ENCODE measurements at regions not wholly inside any gene's neighbourhood (a gene's known extent, or its start where the extent isn't known, plus 50 kb on each side); places are given as distances from the start of the nearest gene placed in this dataset.
"Not testable (repeated sequence)": the region's sequence is repeated elsewhere in the genome, so short reads cannot be mapped to it uniquely, and the experiment has no call there.

DNA sequence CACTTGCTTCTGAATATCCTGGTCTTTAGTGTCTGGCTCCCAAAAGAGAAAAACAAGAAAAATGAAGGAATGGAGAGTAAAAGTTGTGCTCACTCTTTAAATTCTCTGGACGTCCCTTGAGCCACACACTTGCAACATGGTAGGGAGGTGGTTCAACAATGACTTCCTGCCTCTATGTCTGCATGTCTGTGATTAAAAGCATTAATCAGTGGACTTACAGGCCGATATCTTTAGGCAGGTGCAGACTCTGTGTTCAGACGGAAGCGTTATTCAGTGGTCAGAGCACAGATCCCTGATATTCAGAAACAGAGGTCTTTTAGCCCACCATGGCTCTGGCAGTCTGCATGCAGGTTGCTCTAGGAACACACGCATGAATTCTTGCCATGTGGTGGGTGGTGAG is 1920.0 kb upstream of the RAG2 start:
- ChIA-PET CTCF (no interaction called here), POLR2A (no interaction called here), RAD21 (ENCODE audit: low non-redundant PET in 1 of 2, low total read pairs in 2 of 2, uncharacterized antibody in 2 of 2, unreplicated experiment in 2 of 2) (no interaction called here)
- H2AFZ ChIP-seq (ENCODE audit: low read depth, low read length, poor library complexity, severe bottlenecking): no peak overlapping the region
- no TSS peak for BruUV-seq (replicated peaks)
- H3K27me3 ChIP-seq (ENCODE audit: insufficient read depth, low read length): no peaks in the 10 kb centered on the region
- peaks cover 5 to 12% of the 10 kb centered on the region in 2 experiments; a peak in 2 of 4 replicates for H3K9me3 ChIP-seq (ENCODE audit: control insufficient read depth in 1 of 2, insufficient read depth in 1 of 2, low read depth in 1 of 2, low read length in 2 of 2)
- H3K27ac ChIP-seq (ENCODE audit: low read depth, low read length): no peak overlapping the region
- TF ChIP-seq SIN3A (IDR thresholded peaks at IDR 0.05; ENCODE audit: low read depth): no peak
- TF ChIP-seq ZNF274 (IDR thresholded peaks at IDR 0.05; ENCODE audit: low read depth, low read length): no peak
- TF ChIP-seq EZH2phosphoT487 (IDR thresholded peaks at IDR 0.05; ENCODE audit: borderline replicate concordance): no peak
- TF ChIP-seq, protein P1, sequence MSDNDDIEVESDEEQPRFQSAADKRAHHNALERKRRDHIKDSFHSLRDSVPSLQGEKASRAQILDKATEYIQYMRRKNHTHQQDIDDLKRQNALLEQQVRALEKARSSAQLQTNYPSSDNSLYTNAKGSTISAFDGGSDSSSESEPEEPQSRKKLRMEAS (IDR thresholded peaks at IDR 0.05): no peak
- no peak for TF ChIP-seq POLR2AphosphoS5 (IDR thresholded peaks at IDR 0.05; ENCODE audit: low read depth, low read length)
- TF ChIP-seq TCF7L2 (IDR thresholded peaks at IDR 0.05; ENCODE audit: borderline replicate concordance, extremely low read depth, insufficient read depth, insufficient read length): no peak
- TF ChIP-seq, protein P2, sequence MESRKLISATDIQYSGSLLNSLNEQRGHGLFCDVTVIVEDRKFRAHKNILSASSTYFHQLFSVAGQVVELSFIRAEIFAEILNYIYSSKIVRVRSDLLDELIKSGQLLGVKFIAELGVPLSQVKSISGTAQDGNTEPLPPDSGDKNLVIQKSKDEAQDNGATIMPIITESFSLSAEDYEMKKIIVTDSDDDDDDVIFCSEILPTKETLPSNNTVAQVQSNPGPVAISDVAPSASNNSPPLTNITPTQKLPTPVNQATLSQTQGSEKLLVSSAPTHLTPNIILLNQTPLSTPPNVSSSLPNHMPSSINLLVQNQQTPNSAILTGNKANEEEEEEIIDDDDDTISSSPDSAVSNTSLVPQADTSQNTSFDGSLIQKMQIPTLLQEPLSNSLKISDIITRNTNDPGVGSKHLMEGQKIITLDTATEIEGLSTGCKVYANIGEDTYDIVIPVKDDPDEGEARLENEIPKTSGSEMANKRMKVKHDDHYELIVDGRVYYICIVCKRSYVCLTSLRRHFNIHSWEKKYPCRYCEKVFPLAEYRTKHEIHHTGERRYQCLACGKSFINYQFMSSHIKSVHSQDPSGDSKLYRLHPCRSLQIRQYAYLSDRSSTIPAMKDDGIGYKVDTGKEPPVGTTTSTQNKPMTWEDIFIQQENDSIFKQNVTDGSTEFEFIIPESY (IDR thresholded peaks at IDR 0.05; ENCODE audit: extremely low read depth, insufficient replicate concordance, low read length): no peak
- TF ChIP-seq YY1 (IDR thresholded peaks at IDR 0.05; ENCODE audit: extremely low read depth, insufficient replicate concordance, low read depth, low read length): no peak
- no peak for TF ChIP-seq FOSL1 (IDR thresholded peaks at IDR 0.05; ENCODE audit: low read depth)
- H4K20me1 ChIP-seq (ENCODE audit: insufficient read depth): no peaks in the 10 kb centered on the region; the same call in 1 of the 2 replicates
- H3K9ac ChIP-seq (ENCODE audit: low read length): no peak overlapping the region
- intact Hi-C loops (cut with micrococcal nuclease): no loop called here
- H3K4me3 ChIP-seq (replicated peaks in 1 of 2; ENCODE audit: low read depth in 1 of 2, low read length in 2 of 2): no peak overlapping the region
- no peaks in the 10 kb centered on the region for H3K79me2 ChIP-seq (ENCODE audit: insufficient read depth, low read length)
- H3K4me1 ChIP-seq (ENCODE audit: control insufficient read depth in 1 of 2, insufficient read depth in 2 of 2, low read length in 2 of 2): no peaks in the 10 kb centered on the region
- H3K36me3 ChIP-seq (ENCODE audit: control insufficient read depth in 1 of 2, insufficient read depth in 2 of 2, low read length in 2 of 2): no peaks in the 10 kb centered on the region
- DNase-seq (ENCODE audit: low read depth, low spot score) (no peak), ATAC-seq (no peak)
- no peak overlapping the region for H3K4me2 ChIP-seq (ENCODE audit: low read length)
- H3K9me2 ChIP-seq (ENCODE audit: insufficient read depth): no peaks in the 10 kb centered on the region

DNA sequence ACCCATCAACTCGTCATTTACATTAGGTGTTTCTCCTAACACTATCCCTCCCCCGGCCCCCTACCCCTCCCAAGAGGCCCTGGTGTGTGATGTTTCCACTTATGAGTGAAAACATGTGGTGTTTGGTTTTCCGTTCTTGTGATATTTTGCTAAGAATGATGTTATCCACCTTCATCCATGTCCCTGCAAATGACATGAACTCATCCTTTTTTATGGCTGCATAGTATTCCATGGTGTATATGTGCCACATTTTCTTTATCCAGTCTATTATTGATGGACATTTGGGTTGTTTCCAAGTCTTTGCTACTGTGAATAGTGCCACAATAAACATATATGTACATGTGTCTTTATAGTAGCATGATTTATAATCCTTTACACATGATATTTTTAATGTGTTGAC is 1914.8 kb upstream of the RAG2 start:
- H3K36me3 ChIP-seq (ENCODE audit: control insufficient read depth in 1 of 2, insufficient read depth in 2 of 2, low read length in 2 of 2); H2AFZ ChIP-seq (ENCODE audit: low read depth, low read length, poor library complexity, severe bottlenecking); intact Hi-C loops (cut with micrococcal nuclease); H3K9me2 ChIP-seq (ENCODE audit: insufficient read depth); H3K4me3 ChIP-seq (replicated peaks in 1 of 2; ENCODE audit: low read depth in 1 of 2, low read length in 2 of 2); H3K79me2 ChIP-seq (ENCODE audit: insufficient read depth, low read length); DNase-seq (ENCODE audit: low read depth, low spot score); RAD21 ChIA-PET (ENCODE audit: low non-redundant PET in 1 of 2, low total read pairs in 2 of 2, uncharacterized antibody in 2 of 2, unreplicated experiment in 2 of 2); CTCF ChIA-PET; H3K27ac ChIP-seq (ENCODE audit: low read depth, low read length); POLR2A ChIA-PET; H4K20me1 ChIP-seq (ENCODE audit: insufficient read depth); H3K4me2 ChIP-seq (ENCODE audit: low read length); BruUV-seq (replicated peaks); H3K9ac ChIP-seq (ENCODE audit: low read length); H3K27me3 ChIP-seq (ENCODE audit: insufficient read depth, low read length); ATAC-seq; H3K4me1 ChIP-seq (ENCODE audit: control insufficient read depth in 1 of 2, insufficient read depth in 2 of 2, low read length in 2 of 2): not testable (repeated sequence)
- peaks cover 3 to 15% of the 10 kb centered on the region in 2 experiments; a peak in 2 of 4 replicates for H3K9me3 ChIP-seq (ENCODE audit: control insufficient read depth in 1 of 2, insufficient read depth in 1 of 2, low read depth in 1 of 2, low read length in 2 of 2)
